ENCODE measurements at regions not wholly inside any gene's neighbourhood (a gene's known extent, or its start where the extent isn't known, plus 50 kb on each side); places are given as distances from the start of the nearest gene placed in this dataset.

GRCh38 chr7:114218283-114218682, 196.3 kb upstream of the FOXP2 start:
- H3K4me2 ChIP-seq (ENCODE audit: low read length): no peak overlapping the region
- no peaks in the 10 kb centered on the region for H3K9me2 ChIP-seq (replicated peaks; ENCODE audit: low read length)
- H3K4me1 ChIP-seq (ENCODE audit: insufficient read depth, low read length): no peaks in the 10 kb centered on the region
- H3K36me3 ChIP-seq (ENCODE audit: low read depth, low read length): no peaks in the 10 kb centered on the region
- no peaks in the 10 kb centered on the region for H4K20me1 ChIP-seq (ENCODE audit: low read length)
- DNase-seq: no peak
- intact Hi-C loops (cut with micrococcal nuclease): no loop called here
- no peak overlapping the region for H3K9ac ChIP-seq (ENCODE audit: low read length)
- no TSS peak for BruUV-seq (replicated peaks)
- no peaks in the 10 kb centered on the region for H3K9me3 ChIP-seq (ENCODE audit: low read length)
- H2AFZ ChIP-seq (ENCODE audit: low read length): no peak overlapping the region
- H3K27me3 ChIP-seq (ENCODE audit: low read length): 0 out of 2 replicates have a peak, but pooled peaks cover 7% of the 10 kb centered on the region
- no peaks in the 10 kb centered on the region for H3K79me2 ChIP-seq (ENCODE audit: low read length)
- no peak overlapping the region for H3K4me3 ChIP-seq (ENCODE audit: low read length)
- no peak overlapping the region for H3K27ac ChIP-seq (ENCODE audit: low read length)
- H3F3A ChIP-seq (ENCODE audit: low read length, unreplicated experiment): no peaks in the 10 kb centered on the region
- ChIA-PET CTCF (no interaction called here), POLR2A (ENCODE audit: unreplicated experiment) (no interaction called here)
- TF ChIP-seq EZH2phosphoT487 (IDR thresholded peaks at IDR 0.05; ENCODE audit: borderline replicate concordance, low read length) (no peak), EZH2 (IDR thresholded peaks at IDR 0.05; ENCODE audit: low read length, unreplicated experiment) (no peak)
- TF ChIP-seq, protein P1, sequence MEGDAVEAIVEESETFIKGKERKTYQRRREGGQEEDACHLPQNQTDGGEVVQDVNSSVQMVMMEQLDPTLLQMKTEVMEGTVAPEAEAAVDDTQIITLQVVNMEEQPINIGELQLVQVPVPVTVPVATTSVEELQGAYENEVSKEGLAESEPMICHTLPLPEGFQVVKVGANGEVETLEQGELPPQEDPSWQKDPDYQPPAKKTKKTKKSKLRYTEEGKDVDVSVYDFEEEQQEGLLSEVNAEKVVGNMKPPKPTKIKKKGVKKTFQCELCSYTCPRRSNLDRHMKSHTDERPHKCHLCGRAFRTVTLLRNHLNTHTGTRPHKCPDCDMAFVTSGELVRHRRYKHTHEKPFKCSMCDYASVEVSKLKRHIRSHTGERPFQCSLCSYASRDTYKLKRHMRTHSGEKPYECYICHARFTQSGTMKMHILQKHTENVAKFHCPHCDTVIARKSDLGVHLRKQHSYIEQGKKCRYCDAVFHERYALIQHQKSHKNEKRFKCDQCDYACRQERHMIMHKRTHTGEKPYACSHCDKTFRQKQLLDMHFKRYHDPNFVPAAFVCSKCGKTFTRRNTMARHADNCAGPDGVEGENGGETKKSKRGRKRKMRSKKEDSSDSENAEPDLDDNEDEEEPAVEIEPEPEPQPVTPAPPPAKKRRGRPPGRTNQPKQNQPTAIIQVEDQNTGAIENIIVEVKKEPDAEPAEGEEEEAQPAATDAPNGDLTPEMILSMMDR (conservative IDR thresholded peaks at IDR 0.05; ENCODE audit: low read depth, low read length): no peak
- no peak for ATAC-seq

DNA sequence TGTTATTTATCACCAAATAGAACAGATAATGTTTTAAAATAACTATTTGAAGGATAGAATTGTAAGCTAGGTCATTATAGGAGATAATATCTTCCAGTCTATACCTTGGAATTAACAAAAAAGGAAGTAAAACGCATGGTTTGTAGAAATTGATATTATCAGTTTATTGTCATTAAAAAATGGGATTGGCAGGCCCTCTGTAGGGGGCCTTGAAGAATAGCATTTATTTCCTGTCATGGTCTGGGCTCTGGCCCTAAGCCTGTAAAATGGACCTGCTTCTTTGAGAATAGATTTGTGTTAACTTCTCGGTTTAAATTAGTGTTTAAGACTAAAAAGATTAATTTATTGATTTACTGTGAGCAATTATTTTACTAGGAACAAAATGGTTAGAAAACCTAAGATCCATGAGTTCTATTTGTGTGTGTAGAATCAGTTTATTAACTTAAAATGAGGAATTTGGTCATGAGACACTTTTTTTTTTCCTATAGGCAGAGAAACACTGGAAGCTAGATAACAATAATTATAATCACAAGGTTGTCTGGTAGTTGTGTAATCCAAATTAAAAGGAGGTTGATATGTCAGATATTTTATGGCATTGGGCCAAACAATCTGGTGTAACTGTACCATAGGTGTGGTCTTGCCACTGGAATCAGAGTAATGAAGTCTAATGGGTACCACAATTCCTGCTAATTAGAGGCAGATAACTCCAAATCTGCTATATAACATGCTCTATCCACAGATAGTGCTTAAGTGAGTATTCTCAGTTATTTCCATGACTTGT, 197.4 kb upstream of the FOXP2 start:
- DNase-seq: no peak
- Histone ChIP-seq H3K27ac (ENCODE audit: low read length) (no peak overlapping the region), H3K4me3 (ENCODE audit: low read length) (no peak overlapping the region), H3K27me3 (ENCODE audit: low read length) (peaks cover 15% of the 10 kb centered on the region), H3K9me2 (replicated peaks; ENCODE audit: low read length) (no peaks in the 10 kb centered on the region), H3K4me1 (ENCODE audit: insufficient read depth, low read length) (no peaks in the 10 kb centered on the region), H3K4me2 (ENCODE audit: low read length) (no peak overlapping the region), H3K9me3 (ENCODE audit: low read length) (no peaks in the 10 kb centered on the region), H3F3A (ENCODE audit: low read length, unreplicated experiment) (no peaks in the 10 kb centered on the region), H3K9ac (ENCODE audit: low read length) (no peak overlapping the region), H3K79me2 (ENCODE audit: low read length) (no peaks in the 10 kb centered on the region), H2AFZ (ENCODE audit: low read length) (no peak overlapping the region), H3K36me3 (ENCODE audit: low read depth, low read length) (no peaks in the 10 kb centered on the region), H4K20me1 (ENCODE audit: low read length) (no peaks in the 10 kb centered on the region)
- no peak for ATAC-seq
- CTCF ChIA-PET: no interaction called here
- BruUV-seq (replicated peaks): no TSS peak
- intact Hi-C loops (cut with micrococcal nuclease): no loop called here
- POLR2A ChIA-PET (ENCODE audit: unreplicated experiment): no interaction called here
- TF ChIP-seq, protein P1 (conservative IDR thresholded peaks at IDR 0.05; ENCODE audit: low read depth, low read length): peak; percentile 16; the same call in 1 of the 2 replicates
- no peak for TF ChIP-seq EZH2phosphoT487 (IDR thresholded peaks at IDR 0.05; ENCODE audit: borderline replicate concordance, low read length)

DNA sequence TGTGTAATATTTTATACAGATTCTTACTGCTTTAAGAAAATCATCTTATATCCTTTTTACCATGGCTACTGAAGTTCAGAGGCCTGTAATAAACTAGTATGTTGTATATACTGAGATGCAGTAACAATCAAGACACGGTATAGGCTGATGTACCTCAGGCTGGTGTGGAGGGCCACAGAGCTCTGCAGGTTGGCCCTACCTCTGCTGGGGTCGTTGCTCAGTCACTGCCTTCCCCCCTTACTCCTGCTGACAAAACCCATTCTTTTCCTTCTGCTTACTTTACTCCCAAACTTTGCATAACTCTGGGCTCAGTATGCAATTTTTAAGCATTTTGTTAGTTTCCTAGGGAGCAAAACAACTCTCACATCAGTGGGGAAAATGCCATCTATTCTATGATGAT, 200.1 kb upstream of the FOXP2 start:
- DNase-seq (no peak), ATAC-seq (no peak)
- no peak overlapping the region for H2AFZ ChIP-seq (ENCODE audit: low read length)
- no peaks in the 10 kb centered on the region for H4K20me1 ChIP-seq (ENCODE audit: low read length)
- TF ChIP-seq EZH2phosphoT487 (IDR thresholded peaks at IDR 0.05; ENCODE audit: borderline replicate concordance, low read length): no peak
- TF ChIP-seq, protein P1 (conservative IDR thresholded peaks at IDR 0.05; ENCODE audit: low read depth, low read length): no peak
- no peak for TF ChIP-seq EZH2 (IDR thresholded peaks at IDR 0.05; ENCODE audit: low read length, unreplicated experiment)
- H3K9ac ChIP-seq (ENCODE audit: low read length): no peak overlapping the region
- H3K36me3 ChIP-seq (ENCODE audit: low read depth, low read length): no peaks in the 10 kb centered on the region
- no peaks in the 10 kb centered on the region for H3K9me3 ChIP-seq (ENCODE audit: low read length)
- ChIA-PET CTCF (no interaction called here), POLR2A (ENCODE audit: unreplicated experiment) (no interaction called here)
- peaks cover 28% of the 10 kb centered on the region for H3K27me3 ChIP-seq (ENCODE audit: low read length)
- no peak overlapping the region for H3K4me2 ChIP-seq (ENCODE audit: low read length)
- H3K4me3 ChIP-seq (ENCODE audit: low read length): no peak overlapping the region
- H3F3A ChIP-seq (ENCODE audit: low read length, unreplicated experiment): no peaks in the 10 kb centered on the region
- BruUV-seq (replicated peaks): no TSS peak
- H3K9me2 ChIP-seq (replicated peaks; ENCODE audit: low read length): no peaks in the 10 kb centered on the region
- no peaks in the 10 kb centered on the region for H3K4me1 ChIP-seq (ENCODE audit: insufficient read depth, low read length)
- intact Hi-C loops (cut with micrococcal nuclease): no loop called here
- H3K79me2 ChIP-seq (ENCODE audit: low read length): no peaks in the 10 kb centered on the region
- H3K27ac ChIP-seq (ENCODE audit: low read length): no peak overlapping the region
